ENCODE measurements at regions not wholly inside any gene's neighbourhood (a gene's known extent, or its start where the extent isn't known, plus 50 kb on each side); places are given as distances from the start of the nearest gene placed in this dataset.

DNA sequence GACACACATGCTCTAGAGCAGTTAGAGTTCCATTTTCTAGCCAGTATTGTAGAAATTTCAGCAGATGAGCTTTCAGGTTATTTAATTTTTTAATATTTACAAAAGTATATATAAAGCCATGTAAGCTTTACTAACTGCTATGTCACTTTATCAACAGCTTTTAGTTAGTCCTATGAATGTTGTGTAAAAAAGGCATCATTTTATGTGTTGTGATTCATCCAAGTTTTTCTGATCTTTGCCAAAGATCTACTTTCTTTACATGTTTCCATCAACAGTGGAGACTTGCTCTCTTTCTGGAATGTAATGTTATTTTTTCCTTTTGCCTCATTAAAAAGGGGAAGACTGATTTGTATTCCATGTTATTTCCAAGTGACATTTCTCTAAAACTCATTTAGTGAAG, 125.2 kb upstream of the TFPI start:
- TF ChIP-seq NRF1 (IDR thresholded peaks at IDR 0.05; ENCODE audit: low read depth, low read length) (no peak), HDAC2 (IDR thresholded peaks at IDR 0.05; ENCODE audit: borderline replicate concordance in 1 of 2, low read depth in 2 of 2, low read length in 2 of 2) (no peak), ZNF274 (IDR thresholded peaks at IDR 0.05; ENCODE audit: borderline replicate concordance, extremely low read depth, low read length) (no peak), ASH2L (IDR thresholded peaks at IDR 0.05; ENCODE audit: low read length) (no peak), BRCA1 (IDR thresholded peaks at IDR 0.05; ENCODE audit: low read depth, low read length) (no peak), KDM5A (IDR thresholded peaks at IDR 0.05; ENCODE audit: low read length) (no peak), TAF7 (optimal IDR thresholded peaks at IDR 0.05; ENCODE audit: borderline replicate concordance, low read depth, low read length) (no peak)
- TF ChIP-seq, protein P1, sequence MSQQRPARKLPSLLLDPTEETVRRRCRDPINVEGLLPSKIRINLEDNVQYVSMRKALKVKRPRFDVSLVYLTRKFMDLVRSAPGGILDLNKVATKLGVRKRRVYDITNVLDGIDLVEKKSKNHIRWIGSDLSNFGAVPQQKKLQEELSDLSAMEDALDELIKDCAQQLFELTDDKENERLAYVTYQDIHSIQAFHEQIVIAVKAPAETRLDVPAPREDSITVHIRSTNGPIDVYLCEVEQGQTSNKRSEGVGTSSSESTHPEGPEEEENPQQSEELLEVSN (IDR thresholded peaks at IDR 0.05) = no peak
- no peak overlapping the region for H3K4ac ChIP-seq (replicated peaks; ENCODE audit: insufficient read length, low read depth, low read length)
- ChIA-PET CTCF (ENCODE audit: partially characterized antibody) (interaction anchor here (0.8 to 1.0 kb wide), 2 partner anchors 12 to 20 kb away, joined by 3 to 4 read pairs; no protein-coding TSS in a partner anchor), POLR2A (ENCODE audit: partially characterized antibody) (no interaction called here)
- no peaks in the 10 kb centered on the region for H3K9me3 ChIP-seq (ENCODE audit: insufficient read depth in 2 of 2, low read depth in 1 of 2, low read length in 1 of 2)
- H3K79me2 ChIP-seq (ENCODE audit: control insufficient read depth in 1 of 2, insufficient read depth in 2 of 2, low read length in 2 of 2) = no peaks in the 10 kb centered on the region
- H3K36me3 ChIP-seq (ENCODE audit: control insufficient read depth in 2 of 4, insufficient read depth in 4 of 4, low read length in 3 of 4) = no peaks in the 10 kb centered on the region
- H2AFZ ChIP-seq (ENCODE audit: low read length) = no peak overlapping the region
- no peak overlapping the region for H2BK120ac ChIP-seq (replicated peaks; ENCODE audit: low read depth, low read length)
- H2BK20ac ChIP-seq (ENCODE audit: low read length) = no peak overlapping the region
- H2BK5ac ChIP-seq (ENCODE audit: low read depth, low read length) = no peak overlapping the region; the same call in 1 of the 2 replicates
- no peak overlapping the region for H3K9ac ChIP-seq (replicated peaks in 1 of 4; ENCODE audit: extremely low read depth in 1 of 4, low read depth in 3 of 4, low read length in 3 of 4)
- DNase-seq (ENCODE audit: low read depth in 1 of 2, low spot score in 2 of 2) = no peak
- no peaks in the 10 kb centered on the region; the same call in 1 of the 2 replicates for H3K23me2 ChIP-seq (ENCODE audit: low read depth, low read length)
- H4K8ac ChIP-seq (ENCODE audit: extremely low read depth, insufficient read depth, low read length) = no peak overlapping the region
- H4K5ac ChIP-seq (ENCODE audit: insufficient read length, low read depth, low read length) = no peak overlapping the region
- H3K4me3 ChIP-seq (ENCODE audit: extremely low read depth in 1 of 4, insufficient read depth in 2 of 4, low read depth in 3 of 4, low read length in 4 of 4) = no peak overlapping the region
- H3K79me1 ChIP-seq (ENCODE audit: low read depth, low read length) = no peaks in the 10 kb centered on the region
- peaks cover 0 to 9% (median 2%) of the 10 kb centered on the region in 4 experiments; a peak in 2 of 7 replicates for H3K4me1 ChIP-seq (replicated peaks in 1 of 4; ENCODE audit: control insufficient read depth in 3 of 4, insufficient read depth in 4 of 4, low read length in 3 of 4)
- no peak overlapping the region for H2BK15ac ChIP-seq (ENCODE audit: low read length)
- no peak overlapping the region for H2BK12ac ChIP-seq (ENCODE audit: low read depth, low read length)
- H3K56ac ChIP-seq (replicated peaks; ENCODE audit: insufficient read length, low read depth, low read length) = no peak overlapping the region
- H4K20me1 ChIP-seq (replicated peaks in 1 of 2; ENCODE audit: control insufficient read depth in 1 of 2, insufficient read depth in 2 of 2, low read length in 2 of 2) = no peaks in the 10 kb centered on the region
- H4K91ac ChIP-seq (replicated peaks; ENCODE audit: insufficient read length, low read length) = no peak overlapping the region
- H3K14ac ChIP-seq (ENCODE audit: insufficient read length) = no peak overlapping the region
- H3K27me3 ChIP-seq (replicated peaks in 1 of 4; ENCODE audit: control insufficient read depth in 3 of 4, extremely low read depth in 1 of 4, insufficient read depth in 3 of 4, low read length in 3 of 4) = no peaks in the 10 kb centered on the region
- H3K23ac ChIP-seq (ENCODE audit: insufficient read length) = no peak overlapping the region
- no peak overlapping the region for H3K18ac ChIP-seq (ENCODE audit: extremely low read depth, low read length)
- no peak overlapping the region for H2AK5ac ChIP-seq (ENCODE audit: low read depth, low read length)
- no peak overlapping the region; the same call in 1 of the 2 replicates for H3K27ac ChIP-seq (ENCODE audit: low read depth, low read length)
- no peak overlapping the region for H3K4me2 ChIP-seq (ENCODE audit: insufficient read depth in 1 of 2, low read depth in 2 of 2, low read length in 2 of 2)
- FAIRE-seq = no peak

Data from H1 (cell line).